Renal pelvis (tissue), 1 donor: ENCODE measurements at regions not wholly inside any gene's neighbourhood (a gene's known extent, or its start where the extent isn't known, plus 50 kb on each side); places are given as distances from the start of the nearest gene placed in this dataset.

Experiments used
- DNase-seq: peaks from one replicate; pipeline ENCODE4 v3.0.0-alpha.2; 2013

DNA sequence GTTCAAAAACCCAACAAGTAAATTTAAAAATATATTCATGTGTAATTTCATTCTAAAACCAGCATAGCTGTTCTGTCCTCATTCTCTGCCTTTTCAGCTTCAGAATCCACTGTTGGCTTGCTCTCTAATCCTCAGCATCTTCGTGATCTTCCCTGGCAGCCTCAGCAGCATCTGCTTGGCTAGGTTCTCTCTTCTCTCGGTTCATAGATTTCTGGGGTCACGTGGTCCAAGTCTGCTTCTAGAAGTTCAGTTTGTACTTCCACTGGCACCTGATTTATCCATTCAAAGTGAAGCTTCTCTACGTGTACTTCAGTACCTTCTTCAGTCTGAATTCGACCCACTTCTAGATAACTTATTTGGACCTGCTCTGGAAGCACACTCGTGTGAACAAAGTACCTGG is 245.7 kb downstream of the EPM2A start:
- DNase-seq, result no peak

DNA sequence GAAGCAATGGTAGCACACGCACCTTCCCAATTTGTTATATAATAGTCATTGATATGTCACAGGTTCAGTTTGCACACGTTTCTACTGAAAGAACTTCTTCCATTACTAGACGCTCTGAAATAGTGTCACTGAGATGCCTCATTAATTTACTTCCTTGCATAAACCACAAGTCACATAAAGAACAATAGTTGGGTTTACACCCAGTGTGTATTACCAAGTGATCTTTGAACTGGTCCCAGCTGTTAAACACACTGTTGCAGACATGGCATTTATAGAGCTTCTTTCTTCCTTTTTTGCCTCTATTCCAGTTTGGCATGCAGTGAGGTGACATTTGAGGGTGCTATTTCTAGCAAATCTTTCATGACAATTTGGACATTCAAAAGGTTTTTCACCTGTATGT is 245.3 kb downstream of the EPM2A start:
- DNase-seq, result no peak

DNA sequence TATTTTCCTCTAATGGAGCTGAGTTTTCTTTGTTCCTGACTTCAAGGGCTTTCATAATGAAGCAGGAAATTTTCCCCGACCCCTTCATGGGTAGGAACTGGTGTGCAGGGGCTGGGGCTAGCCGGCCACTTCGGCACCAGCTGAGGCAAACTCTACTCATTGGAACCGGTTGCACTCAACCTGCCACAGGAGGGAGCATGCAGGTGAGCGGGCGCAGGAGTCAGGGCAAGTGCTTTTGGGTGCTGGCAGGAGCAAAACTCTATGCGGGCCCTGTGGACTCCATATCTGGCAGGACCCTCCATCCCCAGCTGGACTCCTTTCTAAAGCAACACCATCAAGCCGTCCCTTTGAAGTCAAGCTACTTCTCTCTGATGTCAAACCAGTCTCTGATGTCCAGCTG is 244.2 kb downstream of the EPM2A start:
- no peak for DNase-seq

DNA sequence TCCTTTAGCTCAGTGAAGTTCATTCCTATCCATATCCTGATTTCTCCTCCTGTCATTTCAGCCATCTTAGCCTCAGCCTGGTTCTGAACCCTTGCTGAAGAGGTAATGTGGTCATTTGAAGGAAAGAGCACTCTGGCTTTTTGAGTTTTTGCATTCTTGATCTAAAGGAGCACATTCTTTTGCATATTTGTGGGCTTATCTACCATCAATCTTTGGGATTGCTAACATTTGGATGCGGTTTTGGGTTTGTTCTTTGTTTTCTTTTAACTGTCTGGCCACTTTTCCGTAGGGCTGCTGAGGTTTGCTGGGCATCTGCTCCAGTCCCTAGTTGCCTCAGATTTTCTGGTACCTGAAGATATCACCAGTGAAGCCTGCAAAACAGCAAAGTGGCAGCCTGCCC is 238.3 kb downstream of the EPM2A start:
- no peak for DNase-seq

DNA sequence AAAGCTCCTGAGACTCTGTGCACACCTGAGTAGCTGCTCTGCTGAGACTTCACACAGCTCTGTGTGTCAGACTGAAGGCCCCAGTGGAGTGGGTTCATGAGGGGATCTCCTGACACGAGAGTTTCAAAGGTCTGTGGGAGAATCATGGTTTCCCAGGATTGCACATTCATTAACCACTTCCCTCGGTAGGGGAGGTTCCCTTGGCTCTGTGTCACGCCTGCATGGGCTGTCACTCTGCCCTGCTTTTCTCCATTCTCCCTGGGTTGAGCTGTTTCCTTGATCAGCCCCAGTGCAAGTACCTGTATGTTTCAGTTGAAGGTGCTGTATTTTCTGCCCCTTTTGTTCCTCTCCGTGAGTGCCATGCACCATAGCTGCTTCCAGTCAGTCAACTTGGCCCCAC is 236.9 kb downstream of the EPM2A start:
- DNase-seq, result peak; percentile 9

DNA sequence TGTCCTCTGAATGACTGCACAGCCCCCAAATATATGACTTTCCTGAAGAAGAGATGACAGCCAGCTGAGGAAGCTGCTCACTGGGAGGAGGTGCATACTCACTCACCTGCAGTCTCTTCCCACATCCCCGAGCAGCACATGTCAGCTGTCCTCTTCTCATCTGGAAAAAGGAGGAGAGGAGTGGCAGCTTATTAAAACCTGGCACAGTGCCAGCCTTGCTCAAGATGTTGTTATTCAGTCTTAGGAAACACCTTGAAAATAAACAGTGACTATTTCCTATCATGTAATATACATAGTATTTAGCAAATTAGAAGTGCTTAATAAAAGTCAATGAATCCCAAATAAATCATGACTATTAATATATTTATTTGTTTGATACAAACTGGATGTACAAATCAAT is 232.9 kb downstream of the EPM2A start:
- no peak for DNase-seq

DNA sequence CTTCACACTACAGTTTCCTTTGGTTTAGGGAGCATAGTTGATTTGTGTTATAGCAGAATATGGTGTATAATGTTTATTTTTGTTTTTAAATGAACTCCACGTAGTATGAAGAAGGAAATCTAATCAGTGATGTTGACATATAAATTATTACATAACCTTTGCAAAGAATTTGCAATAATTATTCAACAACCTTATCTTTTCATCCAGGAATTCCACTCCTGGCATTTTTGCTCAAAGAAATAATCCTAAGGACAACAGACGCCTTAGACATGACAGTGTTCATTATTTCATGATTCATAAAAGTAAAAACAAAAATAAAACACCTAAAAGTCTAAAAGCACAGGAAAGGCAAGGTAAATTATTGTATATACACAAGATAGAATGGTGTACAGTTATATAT is 229.2 kb downstream of the EPM2A start:
- DNase-seq, result no peak

DNA sequence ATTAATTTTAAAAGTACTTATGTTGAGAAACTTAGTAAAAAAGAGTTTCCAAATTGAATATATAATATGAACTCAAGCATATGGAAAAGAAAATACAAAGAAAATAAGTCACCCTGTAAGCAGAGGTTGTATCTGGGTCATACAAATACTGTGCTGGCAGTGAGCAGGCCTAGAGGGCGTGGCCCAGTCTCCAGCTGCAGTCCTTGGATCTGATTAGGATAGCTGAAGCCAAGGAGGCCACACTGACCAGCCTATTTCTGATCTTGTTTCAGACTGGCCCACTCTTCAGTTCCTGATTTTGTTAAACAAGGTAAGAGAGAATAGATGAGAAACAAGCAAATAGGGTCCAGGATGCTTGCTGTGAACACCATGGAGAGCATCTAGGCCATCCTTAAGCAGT is 228.8 kb downstream of the EPM2A start:
- no peak for DNase-seq

DNA sequence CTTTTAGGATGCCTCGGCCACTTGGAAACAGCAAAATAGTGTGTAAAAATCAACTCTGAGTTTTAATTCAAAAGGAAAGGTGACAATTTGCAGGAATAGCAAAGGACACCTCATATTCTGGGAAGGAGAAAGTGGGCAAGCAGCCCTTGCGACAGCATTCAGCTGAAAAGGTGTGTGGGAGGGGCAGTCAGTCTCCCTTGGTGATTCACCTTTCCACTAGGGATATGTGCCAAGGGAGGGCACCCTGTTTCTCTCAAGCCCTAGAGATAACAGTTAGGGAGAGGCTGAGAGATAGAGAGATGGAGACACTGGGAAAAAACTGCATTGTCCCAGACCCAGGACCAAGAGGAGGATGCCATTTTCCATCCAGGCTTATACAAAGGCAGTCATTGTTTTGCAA is 228.1 kb downstream of the EPM2A start:
- DNase-seq, result no peak

DNA sequence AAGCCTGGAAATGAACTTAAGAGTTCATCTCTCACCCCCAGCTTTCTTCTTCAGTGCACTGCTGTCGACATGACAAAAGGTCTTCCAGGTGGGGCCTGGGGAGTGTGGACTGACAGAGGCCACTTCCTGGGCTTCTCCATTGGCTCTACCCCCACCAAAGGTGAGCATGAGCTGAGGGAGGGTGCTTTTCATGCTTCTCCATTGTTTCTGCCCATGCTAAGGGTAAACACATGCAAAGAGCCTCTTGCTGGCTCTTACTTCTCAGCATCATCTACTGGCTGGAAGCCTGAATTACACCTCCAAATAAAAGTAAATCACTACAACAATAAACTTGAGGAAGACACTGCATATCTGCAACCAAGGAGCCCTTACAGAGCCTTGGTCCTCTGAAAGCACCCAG is 227.2 kb downstream of the EPM2A start:
- no peak for DNase-seq

DNA sequence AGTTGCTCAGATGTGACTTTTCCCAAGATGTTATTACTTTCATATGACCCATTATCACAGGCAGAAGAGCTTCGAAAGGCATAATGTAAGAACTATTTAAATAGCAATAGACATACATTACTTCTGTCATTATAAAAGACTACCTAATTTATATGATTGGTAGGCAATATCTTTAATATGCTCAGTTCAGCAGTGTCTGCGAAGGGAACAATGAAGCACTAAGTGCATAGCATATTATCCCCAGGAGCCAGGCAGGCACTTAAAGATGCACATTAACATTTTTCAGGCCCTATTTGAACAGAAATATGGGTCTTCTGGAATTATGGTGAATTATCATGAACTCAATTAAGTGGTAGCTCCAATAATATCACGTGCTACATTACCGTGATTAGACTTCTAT is 217.8 kb downstream of the EPM2A start:
- DNase-seq, result no peak

DNA sequence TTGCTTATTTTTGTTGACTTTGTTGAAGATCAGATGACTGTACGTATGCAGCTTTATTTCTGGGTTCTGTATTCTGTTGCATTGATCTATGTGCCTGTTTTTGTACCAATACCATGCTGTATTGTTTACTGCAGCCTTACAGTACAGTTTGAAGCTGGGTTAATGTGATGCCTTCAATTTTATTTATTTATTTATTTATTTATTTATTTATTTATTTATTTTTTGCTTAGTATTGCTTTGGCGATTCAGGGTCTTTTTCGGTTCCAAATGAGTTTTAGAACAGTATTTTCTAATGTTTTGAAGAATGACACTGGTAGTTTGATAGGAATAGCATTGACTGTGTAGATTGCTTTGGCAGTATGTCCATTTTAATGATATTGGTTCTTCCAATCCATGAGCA is 210.3 kb downstream of the EPM2A start:
- DNase-seq, result no peak

DNA sequence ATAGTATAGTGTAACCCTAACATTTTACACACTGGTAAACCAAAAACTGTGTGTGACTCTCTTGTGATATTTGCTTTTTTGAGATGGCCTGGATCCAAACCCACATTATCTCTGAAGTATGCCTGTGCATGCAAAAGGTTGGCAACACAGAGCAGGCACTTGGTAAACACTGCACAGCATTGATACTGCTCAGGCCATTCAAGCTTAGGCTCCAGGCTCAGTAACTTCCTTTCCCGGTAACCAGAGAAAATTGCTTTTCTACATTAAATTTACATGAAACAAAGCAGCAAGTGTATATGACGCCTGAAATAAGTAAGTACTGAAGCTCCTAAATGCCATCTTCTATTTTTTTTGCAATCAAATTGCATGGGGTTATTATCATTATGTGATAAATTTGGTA is 205.7 kb downstream of the EPM2A start:
- no peak for DNase-seq

DNA sequence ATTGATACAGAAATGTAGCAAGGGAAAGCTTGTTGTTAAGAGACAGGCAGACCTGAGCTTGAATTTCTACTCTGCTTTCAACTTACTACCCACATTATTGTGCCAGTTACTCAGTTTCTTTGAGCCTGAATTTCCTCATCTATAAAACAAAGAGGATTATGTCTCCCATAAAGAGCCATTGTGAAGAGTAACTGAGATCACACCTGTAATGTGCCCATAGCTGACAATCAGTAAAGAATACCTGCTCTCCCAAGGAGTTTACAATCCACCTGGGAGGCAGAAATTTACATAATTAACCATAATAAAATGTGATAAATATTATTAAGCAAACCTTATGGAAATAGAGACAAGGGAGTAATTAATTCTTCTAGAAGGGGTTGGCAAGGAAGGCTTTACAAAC is 204.9 kb downstream of the EPM2A start:
- no peak for DNase-seq

DNA sequence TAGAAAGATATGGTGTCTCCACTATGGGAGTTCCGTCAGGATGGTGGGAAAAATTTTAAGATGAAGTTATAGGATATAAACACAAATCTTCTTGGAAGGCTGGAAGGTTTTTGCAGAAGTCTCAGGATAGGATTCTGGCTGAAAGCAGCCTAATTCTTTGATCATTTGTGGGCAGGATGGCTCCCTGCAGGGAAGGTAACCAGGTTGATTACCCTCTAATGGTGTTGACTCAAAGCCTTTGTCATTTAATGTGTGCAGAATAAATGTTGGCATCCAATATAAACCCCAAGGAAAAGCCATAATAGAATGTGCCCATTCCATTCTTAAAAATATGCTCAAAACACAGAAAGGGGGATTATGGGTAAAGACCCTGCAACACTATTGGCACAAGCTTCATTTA is 204.3 kb downstream of the EPM2A start:
- no peak for DNase-seq

DNA sequence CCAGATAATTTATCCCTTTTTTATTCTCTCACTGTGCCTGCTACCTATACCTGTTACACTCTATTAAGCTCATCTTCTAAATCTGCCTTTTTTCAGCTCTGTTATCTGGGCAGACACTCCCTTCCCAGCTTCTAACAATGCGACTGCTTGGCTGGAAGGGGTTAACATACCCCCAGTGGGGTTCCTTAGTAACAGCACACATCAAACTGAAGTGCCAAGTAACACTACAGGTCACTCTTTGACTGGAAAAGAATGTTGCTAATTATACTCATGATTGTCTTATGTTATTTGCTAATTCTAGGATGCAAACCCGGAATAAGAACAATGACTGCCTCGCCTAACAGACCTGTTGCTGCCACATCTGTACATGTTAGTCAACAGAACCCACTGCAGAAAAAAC is 203.5 kb downstream of the EPM2A start:
- no peak for DNase-seq

DNA sequence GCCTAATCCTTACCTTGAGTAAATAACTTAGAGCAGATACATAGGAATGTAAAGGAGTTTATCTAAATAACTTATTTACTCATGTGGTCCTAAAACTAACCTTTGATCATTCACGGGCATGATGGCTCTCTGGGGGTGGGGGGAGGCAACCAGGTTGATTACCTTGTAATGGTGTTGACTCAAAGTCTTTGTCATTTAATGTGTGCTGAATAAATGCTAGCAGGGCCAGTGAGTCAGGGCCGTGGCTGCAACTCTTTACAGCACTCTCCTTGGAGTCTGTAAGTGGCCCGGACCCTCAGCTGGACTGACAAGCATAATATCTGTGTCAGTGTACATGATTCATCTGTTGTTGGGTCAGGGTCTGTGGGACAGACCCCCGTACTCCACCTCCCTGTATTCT is 203.0 kb downstream of the EPM2A start:
- DNase-seq, result no peak

DNA sequence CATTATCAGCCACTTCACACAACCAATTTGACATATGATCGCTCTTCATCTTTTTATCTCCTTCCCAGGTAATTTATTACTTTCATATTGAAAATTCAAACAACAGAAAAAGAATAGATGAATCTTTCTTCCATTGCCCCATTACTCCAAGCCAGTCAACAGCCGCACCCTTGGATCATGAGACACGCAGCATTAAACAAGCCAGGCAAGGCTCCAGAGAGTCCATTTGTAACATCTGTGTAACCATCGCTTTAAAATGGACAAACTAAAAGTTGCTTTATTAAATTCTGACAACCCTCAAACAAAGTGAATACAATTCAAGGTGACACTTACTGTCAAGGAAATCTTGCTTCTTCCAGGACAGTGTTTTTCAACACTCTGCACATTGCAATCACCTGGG is 200.3 kb downstream of the EPM2A start:
- DNase-seq, result no peak

DNA sequence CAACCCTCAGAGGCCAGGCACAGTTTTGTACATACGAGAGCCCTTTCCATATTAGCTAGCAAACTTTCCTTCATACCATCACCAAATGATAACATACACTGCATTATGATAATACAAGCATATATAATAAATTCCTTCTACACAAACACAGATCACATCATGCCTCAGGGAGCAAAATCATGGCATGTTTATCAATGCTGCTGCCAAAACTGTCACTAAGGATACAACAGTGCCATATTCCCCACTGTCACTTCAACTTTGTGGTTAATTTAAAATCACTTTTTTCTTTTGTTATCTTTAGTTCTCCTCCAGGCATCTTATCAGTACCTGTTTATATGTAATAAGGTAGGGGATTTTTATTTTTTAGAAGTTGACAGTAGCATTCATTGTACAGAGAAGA is 196.3 kb downstream of the EPM2A start:
- no peak for DNase-seq

DNA sequence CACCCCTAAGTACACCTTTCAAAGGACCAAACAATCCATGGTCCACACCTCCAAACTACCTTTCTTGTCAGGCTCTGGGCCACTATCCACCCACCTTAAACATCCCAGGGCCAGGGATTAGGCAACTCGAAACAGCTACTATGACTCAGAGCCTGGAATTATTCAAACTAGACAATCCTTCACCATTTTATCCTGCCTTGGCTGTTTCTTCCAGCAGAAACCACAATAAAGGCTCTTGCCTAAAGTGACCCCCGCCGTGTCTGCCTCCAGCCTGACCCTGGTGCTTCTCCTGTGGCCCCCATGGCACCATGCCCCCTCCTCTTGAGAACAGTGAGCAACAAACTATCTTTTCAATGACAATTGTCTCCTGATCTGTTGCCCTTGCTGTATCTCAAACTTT is 195.5 kb downstream of the EPM2A start:
- DNase-seq, result no peak

DNA sequence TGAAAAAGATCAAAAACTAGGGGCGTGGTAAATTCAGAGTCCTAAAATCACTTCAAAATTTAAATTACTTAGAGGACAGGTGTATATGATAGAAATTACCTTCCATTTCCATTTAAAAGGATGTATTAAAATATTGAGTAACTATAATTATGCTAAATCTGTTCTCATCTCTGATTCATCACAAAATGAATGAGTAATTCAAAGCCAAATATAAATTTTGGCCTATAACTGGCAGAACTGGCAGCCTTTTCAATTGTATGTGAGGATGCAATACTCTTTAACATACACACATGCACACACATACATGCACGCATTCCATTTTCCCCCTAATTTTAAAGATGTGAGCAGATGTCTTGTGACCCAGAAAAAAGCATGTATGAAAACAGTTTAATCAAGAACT is 194.6 kb downstream of the EPM2A start:
- no peak for DNase-seq

DNA sequence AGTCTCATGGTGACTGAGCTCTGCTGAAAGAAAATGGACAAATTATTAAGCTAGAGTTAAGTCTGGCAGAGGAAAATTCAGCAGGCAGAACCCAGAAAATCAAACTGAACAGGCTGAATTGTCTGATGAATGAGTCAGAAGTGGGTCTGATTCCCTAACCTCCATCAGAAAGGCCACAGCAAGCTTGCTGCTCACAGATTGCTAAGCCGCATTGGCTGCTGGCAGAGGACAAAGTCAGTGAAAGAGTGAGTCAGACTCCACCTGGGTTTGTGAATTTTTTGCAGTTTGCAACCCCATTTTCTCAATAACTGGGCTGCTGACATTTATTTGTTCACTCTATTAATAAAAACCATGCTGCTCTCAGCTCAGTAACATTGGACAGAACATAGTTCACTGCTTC is 191.3 kb downstream of the EPM2A start:
- no peak for DNase-seq

DNA sequence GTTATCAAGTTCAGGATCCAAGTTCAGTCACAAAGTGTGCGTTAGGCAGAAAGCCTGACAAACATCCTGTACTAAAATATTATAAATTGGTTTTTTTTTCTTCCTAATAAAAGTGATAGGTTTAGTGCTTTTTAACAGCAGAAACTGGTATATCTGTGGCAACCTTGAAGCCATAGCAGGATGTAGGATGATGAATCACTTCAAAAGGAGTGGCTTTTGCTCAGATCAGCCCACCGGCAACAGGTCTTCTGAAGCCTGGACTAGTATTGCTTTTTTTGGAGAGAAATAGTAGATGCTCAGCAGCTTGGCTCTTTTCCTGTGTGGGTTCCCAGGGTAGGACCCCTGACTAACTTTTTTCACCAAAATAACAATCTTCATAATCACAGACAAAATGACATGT is 190.8 kb downstream of the EPM2A start:
- no peak for DNase-seq

DNA sequence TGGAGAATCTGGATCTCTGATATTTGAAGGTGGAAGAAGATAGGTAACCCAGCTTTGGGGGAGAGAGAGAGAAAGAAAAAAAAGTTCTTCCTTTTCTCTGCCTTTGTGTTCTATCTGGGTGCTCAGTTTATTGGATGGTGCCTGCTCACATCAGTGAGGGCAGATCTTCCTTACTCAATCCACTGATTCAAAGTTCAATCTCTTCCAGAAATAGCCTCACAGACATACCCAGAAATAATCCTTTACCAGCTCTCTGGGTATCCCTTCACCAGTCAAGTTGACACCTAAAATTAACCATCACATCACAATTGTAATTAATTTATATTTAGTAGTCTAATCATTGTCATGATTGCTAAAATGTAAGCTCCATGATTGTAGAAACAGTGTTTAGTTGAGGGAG is 189.1 kb downstream of the EPM2A start:
- DNase-seq, result no peak

DNA sequence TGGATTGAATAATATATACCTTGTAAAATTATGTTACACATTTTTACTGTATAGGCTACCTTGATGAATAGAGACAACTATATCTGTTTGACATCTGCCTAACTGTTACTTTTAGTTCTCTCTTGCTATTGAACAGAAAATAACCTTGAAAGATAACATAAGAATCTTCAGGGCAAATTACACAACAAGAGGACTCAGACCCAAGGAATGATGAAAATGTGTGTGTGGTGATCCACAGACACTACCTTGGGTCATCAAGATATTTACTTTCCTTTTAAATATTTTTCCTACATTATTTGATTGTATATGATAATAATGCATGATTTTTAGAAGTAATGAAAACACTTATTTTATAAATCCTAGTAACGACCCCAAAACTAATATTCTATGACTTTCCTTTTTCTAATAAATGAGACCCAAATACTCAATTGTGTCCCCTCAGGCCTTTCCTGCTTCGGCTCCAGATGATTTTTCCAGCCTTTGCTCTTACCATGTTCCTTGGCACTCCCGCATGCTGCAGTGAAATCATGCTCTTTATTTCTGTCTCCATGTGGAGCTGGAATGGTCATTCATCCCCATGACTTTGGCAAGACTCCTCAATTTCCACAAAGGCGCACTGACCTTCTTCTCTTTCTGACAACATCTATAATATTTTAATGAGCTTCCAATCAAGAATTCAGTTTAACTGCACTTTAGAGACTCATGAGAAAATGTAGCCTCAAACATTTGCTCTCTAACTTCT is 187.6 kb downstream of the EPM2A start:
- no peak for DNase-seq
